ENCODE measurements at regions not wholly inside any gene's neighbourhood (a gene's known extent, or its start where the extent isn't known, plus 50 kb on each side); places are given as distances from the start of the nearest gene placed in this dataset.
"Not testable (repeated sequence)": the region's sequence is repeated elsewhere in the genome, so short reads cannot be mapped to it uniquely, and the experiment has no call there.

GRCh38 chr16:79845033-79845733 is 244.6 kb upstream of the MAF start:
- no peak for DNase-seq

- no peak for DNase-seq
Observed at GRCh38 chr16:79844603-79845002, 244.1 kb upstream of the MAF start.

DNA sequence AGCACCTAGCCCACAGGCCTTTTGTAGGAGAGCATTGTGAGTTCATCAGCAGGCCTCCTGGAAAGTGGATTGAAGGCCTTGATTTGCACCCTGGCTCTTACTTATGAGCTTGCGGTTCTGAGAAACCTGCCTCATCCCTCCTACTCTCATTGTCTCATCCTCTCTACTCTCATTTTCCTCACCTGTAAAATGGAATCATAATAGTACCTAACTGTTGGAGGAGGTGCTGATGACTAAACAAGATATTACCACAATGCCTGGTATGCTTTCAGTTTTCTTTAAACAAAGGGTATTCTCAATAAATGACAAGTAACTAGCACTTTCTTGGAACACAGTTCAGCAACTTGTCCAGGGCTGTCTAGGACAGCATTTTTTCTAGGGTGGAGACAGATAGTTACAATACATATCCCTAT is 243.1 kb upstream of the MAF start:
- no peak for DNase-seq

DNA sequence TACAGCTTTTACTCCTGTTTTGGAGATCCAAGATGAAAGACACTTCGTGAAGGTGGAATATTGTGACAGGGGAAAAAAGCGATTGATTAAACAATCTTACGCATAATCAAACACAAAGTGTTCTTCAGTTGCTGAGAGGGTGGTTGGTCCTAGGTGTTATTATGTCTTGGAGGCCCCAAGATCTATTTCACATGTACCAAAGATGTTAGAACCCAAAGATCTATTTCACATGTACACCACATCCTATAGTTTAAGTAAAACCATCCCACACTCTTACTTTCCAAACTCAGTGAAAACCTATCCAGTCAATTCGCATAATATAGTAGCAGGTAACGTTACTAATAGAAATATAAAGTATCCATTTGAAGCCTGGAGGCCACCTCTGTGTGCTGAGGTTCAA is 242.6 kb upstream of the MAF start:
- DNase-seq, result no peak

GRCh38 chr16:79842197-79842596 is 241.7 kb upstream of the MAF start:
- no peak for DNase-seq

- no peak for DNase-seq
Observed at GRCh38 chr16:79839466-79840341, 239.2 kb upstream of the MAF start.

- DNase-seq, result no peak
Observed at GRCh38 chr16:79838496-79839259, 238.1 kb upstream of the MAF start.

DNA sequence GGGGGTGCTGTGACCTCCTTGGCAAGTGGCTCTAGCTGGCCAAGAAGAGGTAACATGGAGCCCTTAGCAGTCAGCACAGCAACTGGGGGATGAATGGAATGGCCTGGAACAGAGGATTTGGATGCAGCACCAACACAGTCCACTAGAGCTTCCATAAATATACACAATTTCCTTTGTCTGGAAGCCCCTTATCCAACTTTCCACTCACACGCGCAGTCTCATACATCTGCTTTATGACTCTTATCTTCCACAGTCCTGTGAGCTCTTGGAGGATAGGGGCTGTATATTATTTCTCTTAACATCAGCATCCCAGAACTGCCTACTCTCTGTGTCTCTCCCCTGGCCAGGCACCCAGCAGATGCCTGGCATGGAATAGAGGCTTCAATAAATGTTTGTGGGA is 235.6 kb upstream of the MAF start:
- no peak for DNase-seq

DNA sequence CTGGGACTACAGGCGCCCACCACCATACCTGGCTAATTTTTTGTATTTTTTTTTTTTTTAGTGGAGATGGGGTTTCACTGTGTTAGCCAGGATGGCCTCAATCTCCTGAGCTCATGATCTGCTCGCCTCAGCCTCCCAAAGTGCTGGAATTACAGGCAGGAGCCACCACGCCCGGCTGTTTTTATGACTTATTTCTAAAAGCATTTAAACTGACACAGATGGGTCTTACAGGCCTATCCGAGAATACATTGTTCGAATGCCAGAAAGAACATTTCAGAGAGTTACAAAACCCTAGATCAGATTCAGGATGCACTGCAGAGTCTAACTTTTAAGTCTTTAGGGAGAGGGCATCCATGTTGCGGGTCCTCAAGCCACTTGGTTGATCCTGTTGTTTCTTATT is 234.7 kb upstream of the MAF start:
- no peak for DNase-seq

DNA sequence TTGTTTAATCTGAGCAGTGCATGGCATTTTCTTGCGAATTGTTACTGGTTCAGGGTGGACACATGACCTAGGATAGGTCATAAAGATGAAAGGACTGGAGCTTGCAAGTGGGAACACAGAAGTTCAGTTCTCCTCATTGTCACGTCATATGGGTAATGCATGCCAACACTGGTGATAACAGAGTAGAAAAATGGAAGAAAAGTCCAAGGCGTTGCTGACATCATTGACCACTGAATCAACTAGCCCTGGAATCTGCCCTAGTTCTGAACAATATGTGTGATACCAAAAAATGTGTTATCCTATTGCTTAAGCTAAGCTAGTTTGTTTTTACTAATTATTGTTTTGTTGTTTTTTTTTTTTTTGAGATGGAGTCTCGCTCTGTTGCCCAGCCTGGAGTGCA is 234.2 kb upstream of the MAF start:
- no peak for DNase-seq

GRCh38 chr16:79834003-79834402 is 233.5 kb upstream of the MAF start:
- DNase-seq, result not testable (repeated sequence)

- DNase-seq, result no peak
Observed at GRCh38 chr16:79833559-79833958, 233.0 kb upstream of the MAF start.

- no peak for DNase-seq
Observed at GRCh38 chr16:79826732-79827475, 226.4 kb upstream of the MAF start.

DNA sequence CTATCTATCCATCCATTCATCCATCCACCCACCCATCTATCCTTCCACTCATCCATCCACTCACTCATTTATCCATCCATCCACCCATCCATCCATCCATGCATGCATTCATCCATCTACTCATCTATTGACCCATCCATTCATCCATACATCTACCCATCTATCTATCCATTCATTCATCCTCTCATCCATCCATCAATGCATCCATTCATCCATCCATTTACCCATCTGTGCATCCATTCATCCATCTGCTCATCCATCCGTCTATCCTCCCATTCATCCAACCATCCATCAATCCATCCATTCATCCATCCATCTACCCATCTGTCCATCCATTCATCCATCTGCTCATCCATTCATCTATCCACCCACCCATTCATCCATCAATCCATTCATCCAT is 224.5 kb upstream of the MAF start:
- no peak for DNase-seq

- no peak for DNase-seq
Observed at GRCh38 chr16:79823639-79824038, 223.1 kb upstream of the MAF start.

GRCh38 chr16:79821911-79822310 is 221.4 kb upstream of the MAF start:
- no peak for DNase-seq

- DNase-seq, result no peak
Observed at GRCh38 chr16:79816081-79816497, 215.6 kb upstream of the MAF start.

DNA sequence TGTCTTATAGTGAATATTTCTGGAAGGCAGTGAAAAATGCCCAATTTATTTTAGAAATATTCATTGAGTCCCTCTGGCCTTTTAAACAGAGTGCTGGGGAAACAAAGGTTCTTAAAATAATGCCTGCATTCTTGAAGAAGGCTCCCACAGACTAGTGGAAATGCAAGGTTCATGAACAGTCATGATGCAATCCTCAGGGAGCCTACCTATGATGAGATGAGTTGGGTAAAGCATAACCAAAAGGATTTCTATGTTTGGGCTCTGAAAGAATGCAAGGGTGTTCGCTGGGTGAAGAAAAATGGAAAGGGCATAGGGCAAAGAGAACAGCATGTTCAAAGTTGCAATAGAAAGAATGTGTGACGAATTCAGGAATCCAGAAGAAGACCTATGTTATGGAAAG is 214.5 kb upstream of the MAF start:
- no peak for DNase-seq

DNA sequence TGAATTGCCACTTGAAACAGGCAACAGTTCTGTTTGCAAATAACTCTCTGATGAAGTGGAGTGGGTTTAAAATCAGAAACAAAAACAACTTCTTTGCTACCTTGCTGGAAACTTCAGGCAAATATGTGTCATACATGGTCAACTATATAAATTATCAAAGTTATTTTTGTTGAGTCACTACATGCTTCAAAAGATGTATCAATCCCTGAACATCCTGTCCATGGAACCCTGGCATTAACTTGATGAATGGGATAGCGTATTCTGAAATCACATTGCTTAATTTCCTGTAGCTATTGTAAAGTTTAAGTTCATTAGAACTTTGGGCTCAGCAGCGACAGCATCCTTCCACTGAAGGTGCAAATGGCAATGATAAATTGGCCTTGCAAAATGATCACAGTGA is 213.6 kb upstream of the MAF start:
- no peak for DNase-seq

- DNase-seq, result no peak
Observed at GRCh38 chr16:79811541-79811940, 211.0 kb upstream of the MAF start.

GRCh38 chr16:79810449-79811189 is 210.1 kb upstream of the MAF start:
- DNase-seq, result no peak

DNA sequence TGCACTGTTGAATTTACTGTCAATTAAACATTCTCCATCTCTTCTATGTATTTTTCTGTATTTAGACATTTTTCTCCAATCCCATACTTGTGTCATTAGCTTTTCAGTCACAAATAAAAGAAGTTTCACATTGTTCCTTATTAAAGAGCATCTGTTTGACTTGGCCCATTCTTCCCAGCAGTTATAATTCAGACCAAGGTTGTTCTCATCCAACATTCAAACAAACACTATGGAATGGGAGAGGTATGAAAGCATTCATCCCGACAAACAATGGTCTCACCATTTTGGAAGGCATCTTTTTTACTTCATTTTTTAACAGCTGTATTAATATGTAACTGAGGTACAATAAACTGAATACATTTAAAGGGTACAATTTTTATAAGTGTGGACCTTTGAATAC is 208.8 kb upstream of the MAF start:
- DNase-seq, result no peak

All from NCI-H2081 (cell line).